ENCODE measurements at regions not wholly inside any gene's neighbourhood (a gene's known extent, or its start where the extent isn't known, plus 50 kb on each side); places are given as distances from the start of the nearest gene placed in this dataset.

DNA sequence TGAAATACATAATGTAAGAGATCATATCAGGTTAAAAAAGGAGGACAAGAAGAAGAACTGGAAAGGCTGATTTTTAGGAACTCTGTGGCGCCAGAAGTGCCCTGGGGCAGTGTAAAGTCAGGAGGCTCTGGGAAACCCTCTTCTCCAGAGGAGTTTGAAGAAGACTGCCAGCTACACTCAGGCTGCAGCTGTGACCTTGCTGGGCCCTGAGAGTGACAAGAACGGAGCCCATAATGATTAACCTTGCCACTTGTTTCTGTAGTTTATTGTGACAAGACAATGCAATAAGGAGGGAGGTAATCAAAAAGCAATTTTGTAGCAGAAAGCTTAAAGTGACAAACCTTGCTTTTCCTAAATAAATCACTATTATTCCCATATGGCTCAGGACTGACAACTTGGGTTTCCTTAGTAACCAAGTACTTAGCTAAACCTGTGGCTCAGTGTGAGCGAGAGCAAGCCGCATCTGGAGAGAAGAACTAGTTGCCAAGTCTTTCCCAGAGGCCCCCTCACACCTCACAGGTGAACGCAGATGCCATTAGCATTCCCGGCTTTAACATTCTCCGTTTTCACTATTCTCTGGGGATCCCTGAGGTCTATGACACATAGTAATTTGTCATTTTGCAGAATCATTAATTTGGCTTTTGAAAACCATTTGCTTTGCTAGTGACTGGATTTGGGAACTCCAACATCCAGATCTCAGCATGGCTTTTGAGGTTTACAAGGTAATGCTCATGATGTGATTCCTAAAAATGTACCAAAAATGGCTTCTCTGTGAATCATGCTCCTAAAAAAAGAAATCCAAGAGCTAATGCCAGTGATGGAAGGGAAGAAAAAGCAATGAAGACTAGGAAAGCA lies 115.9 kb downstream of the OMA1 start:
- DNase-seq (ENCODE audit: low read depth in 2 of 3, low spot score in 2 of 3): no peak

DNA sequence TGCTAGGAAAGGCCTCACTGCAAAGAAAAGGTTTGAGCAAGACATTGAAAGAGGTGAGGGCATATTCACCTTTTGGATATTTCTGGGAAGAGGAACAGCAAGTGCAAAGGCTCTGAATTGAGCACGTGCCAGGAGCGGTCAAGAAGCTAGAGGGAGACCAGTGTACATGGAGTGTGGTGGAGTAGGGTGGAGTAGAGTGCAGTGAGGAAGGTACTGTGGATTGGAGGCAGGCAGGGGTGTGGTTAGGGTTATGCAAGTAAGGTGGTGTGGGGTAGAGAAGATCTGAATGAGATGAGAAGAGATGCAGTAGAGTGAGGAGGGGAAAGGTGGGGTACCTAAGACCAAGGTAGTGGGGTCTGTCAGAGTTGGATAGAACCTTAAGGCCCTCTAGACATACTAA lies 119.6 kb downstream of the OMA1 start:
- DNase-seq (ENCODE audit: low read depth in 2 of 3, low spot score in 2 of 3): no peak

DNA sequence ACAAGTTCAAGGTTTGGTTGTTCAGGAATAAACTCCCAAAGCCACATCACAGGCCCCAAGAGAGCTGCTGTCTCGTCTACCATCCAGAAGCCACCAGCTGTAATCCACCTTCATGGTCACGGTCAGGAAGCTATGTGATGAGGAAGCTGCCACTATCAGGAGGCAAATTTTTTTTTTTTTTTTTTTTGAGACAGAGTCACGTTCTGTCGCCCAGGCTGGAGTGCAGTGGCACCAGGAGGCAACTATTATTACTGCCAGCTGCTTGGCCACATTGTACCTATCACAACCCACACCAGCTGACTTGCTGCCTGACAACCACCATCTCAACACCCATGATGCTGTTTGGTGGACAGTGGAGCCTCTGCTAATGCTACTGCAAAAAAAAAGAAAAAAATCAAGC lies 124.1 kb downstream of the OMA1 start:
- DNase-seq (ENCODE audit: low read depth in 2 of 3, low spot score in 2 of 3): no peak

DNA sequence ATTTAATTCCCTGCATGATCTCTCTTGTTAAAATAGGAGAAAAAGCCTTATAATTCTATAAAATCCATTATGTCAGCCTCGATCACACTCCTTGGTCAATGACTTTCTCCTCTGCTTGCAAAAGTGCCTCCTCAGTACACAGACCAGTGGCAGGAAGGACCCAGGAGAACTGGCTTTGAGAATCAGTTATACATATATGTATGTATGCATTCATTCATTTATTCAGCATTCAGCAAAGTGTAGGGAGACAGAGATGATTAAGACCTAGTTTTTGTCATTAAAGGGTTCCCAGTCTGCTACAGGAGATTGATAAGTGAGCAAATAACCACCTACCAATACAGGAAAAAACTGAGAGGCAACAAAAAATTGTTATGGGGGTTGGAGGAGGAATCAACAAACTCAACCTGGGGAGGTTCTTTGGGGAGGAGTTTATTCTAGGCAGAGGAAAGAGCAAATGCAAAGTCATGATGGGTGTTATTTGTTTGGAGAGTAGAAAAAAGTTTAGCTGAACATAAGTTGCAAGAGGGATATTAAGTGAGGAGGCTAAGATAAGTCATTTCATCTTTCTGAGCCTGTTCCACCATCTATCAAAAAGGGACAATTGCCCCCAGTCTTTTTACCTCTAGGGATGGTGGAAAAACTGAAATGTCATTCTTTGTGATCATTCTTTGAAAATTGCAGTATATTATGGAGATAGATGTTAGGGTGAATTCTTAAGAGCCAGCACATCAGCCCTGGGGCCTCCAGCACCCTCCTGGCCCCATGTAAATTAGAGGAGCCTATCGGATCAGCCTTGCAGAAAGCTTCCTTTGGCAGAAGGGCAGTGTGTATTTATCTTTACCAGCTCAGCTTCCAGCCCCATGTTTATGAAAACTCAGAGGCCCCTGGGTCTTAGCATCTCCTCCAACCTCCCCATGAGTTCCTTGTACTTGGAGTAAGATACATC lies 128.0 kb downstream of the OMA1 start:
- DNase-seq (ENCODE audit: low read depth in 2 of 3, low spot score in 2 of 3): no peak

DNA sequence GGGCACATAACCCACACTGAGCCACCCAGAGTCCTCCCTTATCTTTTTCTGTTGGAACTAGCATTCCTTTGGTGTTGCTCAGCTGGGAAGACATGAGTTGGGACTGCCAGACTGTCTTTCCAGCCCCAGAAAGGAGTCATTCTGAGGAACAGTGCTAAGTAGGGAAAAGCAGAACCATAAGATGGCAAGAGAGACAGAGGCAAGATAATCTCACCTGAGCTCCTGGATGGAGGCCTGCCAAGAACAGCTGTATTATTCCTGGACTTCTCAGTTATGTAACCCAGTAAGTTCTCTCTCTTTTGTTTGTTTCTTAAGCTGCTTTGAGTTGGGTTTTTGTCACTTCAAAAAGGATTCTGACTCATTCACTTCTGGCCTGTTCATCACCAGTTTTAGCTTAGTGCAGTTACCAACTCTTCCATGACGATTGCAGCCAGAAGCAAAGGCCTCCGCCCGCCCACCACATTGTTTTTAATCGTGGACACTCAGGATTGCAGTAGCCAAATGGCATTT lies 134.4 kb downstream of the OMA1 start:
- no peak for DNase-seq (ENCODE audit: low read depth in 2 of 3, low spot score in 2 of 3)

DNA sequence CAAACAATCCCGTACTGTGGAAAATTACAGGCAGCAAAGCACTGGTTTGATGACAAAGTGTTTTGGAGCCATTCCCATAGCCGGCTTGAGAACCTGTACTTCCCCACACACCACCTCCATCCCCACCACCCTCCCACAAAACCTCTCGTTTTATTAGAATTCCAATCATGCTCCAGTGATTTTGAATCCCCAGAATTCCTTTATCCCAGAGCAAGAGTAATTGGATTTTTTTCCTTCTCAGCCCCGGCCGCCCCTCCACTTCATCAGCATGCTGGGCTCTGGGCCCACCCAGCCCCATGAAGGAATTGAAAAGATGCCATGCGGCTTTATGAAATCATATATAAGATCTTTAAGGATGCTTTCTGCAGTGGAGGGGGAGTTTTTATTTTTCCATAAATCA lies 136.6 kb downstream of the OMA1 start:
- no peak for DNase-seq (ENCODE audit: low read depth in 2 of 3, low spot score in 2 of 3)

- DNase-seq (ENCODE audit: low read depth in 2 of 3, low spot score in 2 of 3): no peak
Measured at GRCh38 chr1:58409336-58409735, 137.2 kb downstream of the OMA1 start.

GRCh38 chr1:58406301-58407071 lies 140.0 kb downstream of the OMA1 start:
- no peak for DNase-seq (ENCODE audit: low read depth in 2 of 3, low spot score in 2 of 3)

GRCh38 chr1:58405660-58406059 lies 140.9 kb downstream of the OMA1 start:
- no peak for DNase-seq (ENCODE audit: low read depth in 2 of 3, low spot score in 2 of 3)

- no peak for DNase-seq (ENCODE audit: low read depth in 2 of 3, low spot score in 2 of 3)
Measured at GRCh38 chr1:58403894-58404293, 142.6 kb downstream of the OMA1 start.

DNA sequence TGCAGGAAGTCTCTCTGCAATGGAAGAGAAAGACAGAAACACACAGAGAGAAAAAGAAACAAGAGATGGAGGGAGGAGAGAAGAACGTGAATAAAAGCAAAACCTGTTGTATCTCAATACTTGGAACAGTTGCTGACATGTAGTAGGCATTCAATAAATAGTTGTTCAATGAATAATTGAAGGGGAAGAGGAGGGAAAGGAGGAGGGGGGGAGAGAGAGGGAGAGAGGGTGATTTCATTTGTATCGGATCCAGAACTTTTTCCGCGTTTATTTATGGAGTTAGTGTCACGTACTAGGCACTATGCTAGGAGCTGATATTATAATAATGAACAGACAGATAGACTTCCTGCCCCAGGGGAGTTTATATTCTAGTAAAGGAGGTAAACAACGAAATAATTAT lies 144.1 kb downstream of the OMA1 start:
- no peak for DNase-seq (ENCODE audit: low read depth in 2 of 3, low spot score in 2 of 3)

GRCh38 chr1:58401991-58402390 lies 144.5 kb downstream of the OMA1 start:
- DNase-seq (ENCODE audit: low read depth in 2 of 3, low spot score in 2 of 3): no peak

GRCh38 chr1:58399176-58399575 lies 147.3 kb downstream of the OMA1 start:
- no peak for DNase-seq (ENCODE audit: low read depth in 2 of 3, low spot score in 2 of 3)

DNA sequence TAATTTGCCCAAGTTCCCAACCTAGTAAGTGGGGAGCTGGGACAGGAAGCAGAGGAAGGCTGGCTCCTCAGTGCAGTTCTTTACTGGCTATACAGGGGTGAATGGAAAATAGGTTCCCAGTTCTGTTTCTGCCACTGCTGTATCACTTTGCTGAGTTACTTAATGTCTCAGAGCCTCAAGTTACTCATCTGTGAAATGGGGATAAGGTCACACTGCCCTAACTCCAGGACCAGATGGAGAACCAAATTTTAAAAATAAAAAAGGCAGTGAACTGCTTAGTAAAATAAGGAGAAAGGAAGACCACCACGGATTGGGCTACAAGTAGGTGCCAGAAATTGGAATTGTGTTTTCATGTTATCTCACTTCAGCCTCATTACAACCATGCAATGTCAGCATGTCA lies 147.8 kb downstream of the OMA1 start:
- DNase-seq (ENCODE audit: low read depth in 2 of 3, low spot score in 2 of 3): no peak

GRCh38 chr1:58397187-58397820 lies 149.2 kb downstream of the OMA1 start:
- no peak for DNase-seq (ENCODE audit: low read depth in 2 of 3, low spot score in 2 of 3)

DNA sequence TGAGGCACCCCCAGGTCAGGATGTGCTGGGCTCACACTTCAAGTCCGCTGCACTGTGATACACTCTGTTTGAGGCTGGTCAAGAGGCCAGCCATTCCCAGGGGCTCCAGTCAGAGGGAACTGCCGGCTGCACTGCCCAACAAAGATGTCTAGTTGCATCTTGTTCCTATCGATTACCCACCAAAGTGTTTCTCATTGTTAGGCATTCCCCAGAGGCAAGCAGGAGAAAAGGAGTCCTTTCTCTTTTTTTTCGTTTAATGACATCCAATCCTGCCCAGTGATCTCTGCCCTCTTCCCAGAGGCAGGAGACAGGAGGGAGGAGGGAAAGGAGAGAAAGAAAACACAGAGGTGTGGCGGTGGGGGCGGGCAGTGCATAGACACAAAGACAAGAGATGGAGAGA lies 150.4 kb downstream of the OMA1 start:
- DNase-seq (ENCODE audit: low read depth in 2 of 3, low spot score in 2 of 3): no peak

- no peak for DNase-seq (ENCODE audit: low read depth in 2 of 3, low spot score in 2 of 3)
Measured at GRCh38 chr1:58395355-58395754, 151.2 kb downstream of the OMA1 start.

- no peak for DNase-seq (ENCODE audit: low read depth in 2 of 3, low spot score in 2 of 3)
Measured at GRCh38 chr1:58392083-58392482, 154.4 kb downstream of the OMA1 start.

GRCh38 chr1:58391514-58391913 lies 155.0 kb downstream of the OMA1 start:
- DNase-seq (ENCODE audit: low read depth in 2 of 3, low spot score in 2 of 3): no peak

DNA sequence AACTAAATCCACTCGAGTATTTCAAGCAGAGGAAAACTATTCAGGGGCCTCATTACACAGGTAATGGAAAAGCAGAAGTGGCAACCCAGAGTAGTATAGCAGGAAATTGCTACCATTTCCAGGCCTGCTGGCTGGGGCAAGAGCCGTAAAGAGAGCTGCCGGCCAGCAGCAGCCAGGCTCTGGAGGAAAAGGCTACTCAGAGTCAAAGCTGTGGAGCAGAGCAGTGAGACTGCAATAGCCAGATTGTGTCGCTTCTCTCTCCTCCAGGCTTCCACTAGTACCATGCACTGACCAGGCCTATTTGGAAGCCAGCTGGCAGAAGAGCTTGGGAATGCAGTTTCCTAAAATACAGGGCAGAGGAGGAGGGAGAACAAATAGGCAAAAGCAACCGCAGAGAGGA lies 155.5 kb downstream of the OMA1 start:
- peak in 2 of 3 donors; percentile 16 to 57 for DNase-seq (ENCODE audit: low read depth in 2 of 3, low spot score in 2 of 3)

Data from hematopoietic multipotent progenitor cell (in vitro differentiated cells).